ENCODE measurements at regions not wholly inside any gene's neighbourhood (a gene's known extent, or its start where the extent isn't known, plus 50 kb on each side); places are given as distances from the start of the nearest gene placed in this dataset.

DNA sequence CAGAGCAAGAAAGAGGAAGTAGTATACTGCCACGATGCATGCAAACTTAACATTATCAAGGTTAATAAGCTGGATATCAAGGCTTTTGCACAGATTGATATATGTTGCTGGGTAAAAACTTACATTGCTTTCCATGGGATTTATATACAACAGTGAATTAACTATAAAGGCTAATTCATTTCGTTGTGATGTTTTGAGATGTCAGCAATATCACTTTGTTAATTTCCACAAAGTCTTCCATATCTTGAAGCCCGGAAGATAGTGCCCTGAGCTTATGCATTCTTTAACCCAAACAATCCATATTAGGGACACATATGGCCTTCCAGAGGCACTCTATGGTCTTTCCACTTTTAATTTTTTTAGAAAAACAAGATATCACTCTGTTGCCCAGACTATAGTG lies 603.5 kb downstream of the MAFB start:
- H3K27me3 ChIP-seq (ENCODE audit: low read depth, low read length), result no peaks in the 10 kb centered on the region; the same call in 1 of the 2 replicates
- no peak overlapping the region for H3K4me2 ChIP-seq (ENCODE audit: low read length)
- H3K79me2 ChIP-seq (ENCODE audit: low read length), result no peaks in the 10 kb centered on the region
- no peak overlapping the region for H3K4me3 ChIP-seq (ENCODE audit: low read length)
- no peak overlapping the region for H3K27ac ChIP-seq (ENCODE audit: low read length)
- no peak overlapping the region for H3K9ac ChIP-seq (ENCODE audit: low read length)
- H3K36me3 ChIP-seq (replicated peaks; ENCODE audit: low read depth, low read length), result no peaks in the 10 kb centered on the region
- TF ChIP-seq, protein P1, sequence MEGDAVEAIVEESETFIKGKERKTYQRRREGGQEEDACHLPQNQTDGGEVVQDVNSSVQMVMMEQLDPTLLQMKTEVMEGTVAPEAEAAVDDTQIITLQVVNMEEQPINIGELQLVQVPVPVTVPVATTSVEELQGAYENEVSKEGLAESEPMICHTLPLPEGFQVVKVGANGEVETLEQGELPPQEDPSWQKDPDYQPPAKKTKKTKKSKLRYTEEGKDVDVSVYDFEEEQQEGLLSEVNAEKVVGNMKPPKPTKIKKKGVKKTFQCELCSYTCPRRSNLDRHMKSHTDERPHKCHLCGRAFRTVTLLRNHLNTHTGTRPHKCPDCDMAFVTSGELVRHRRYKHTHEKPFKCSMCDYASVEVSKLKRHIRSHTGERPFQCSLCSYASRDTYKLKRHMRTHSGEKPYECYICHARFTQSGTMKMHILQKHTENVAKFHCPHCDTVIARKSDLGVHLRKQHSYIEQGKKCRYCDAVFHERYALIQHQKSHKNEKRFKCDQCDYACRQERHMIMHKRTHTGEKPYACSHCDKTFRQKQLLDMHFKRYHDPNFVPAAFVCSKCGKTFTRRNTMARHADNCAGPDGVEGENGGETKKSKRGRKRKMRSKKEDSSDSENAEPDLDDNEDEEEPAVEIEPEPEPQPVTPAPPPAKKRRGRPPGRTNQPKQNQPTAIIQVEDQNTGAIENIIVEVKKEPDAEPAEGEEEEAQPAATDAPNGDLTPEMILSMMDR (IDR thresholded peaks at IDR 0.05; ENCODE audit: low read depth, low read length), result no peak
- TF ChIP-seq EZH2phosphoT487 (IDR thresholded peaks at IDR 0.05; ENCODE audit: low read depth), result no peak
- H2AFZ ChIP-seq (ENCODE audit: low read depth, low read length), result no peak overlapping the region
- H3K4me1 ChIP-seq (ENCODE audit: low read length), result no peaks in the 10 kb centered on the region
- H3K9me3 ChIP-seq (ENCODE audit: insufficient read depth, low read length), result no peaks in the 10 kb centered on the region
- H4K20me1 ChIP-seq (ENCODE audit: insufficient read depth, low read length), result no peaks in the 10 kb centered on the region

DNA sequence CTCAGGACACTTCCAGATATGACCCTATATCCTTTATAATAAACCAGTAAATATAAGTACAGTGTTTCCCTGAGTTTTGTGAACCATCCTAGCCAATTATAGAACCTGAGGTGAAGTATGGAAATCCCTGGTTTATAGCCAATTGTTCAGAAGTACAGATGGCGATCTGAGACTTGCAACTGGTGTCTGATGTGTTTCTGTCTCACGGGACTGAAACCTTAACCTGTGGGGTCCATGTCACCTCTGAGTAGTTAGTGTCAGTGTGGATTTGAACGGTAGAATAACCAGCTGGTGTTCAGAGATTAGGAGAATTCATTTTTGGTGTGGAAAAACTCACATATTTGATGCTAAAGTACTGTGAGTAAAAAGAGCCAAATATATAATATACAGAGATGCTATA lies 606.6 kb downstream of the MAFB start:
- Histone ChIP-seq H3K79me2 (ENCODE audit: low read length) (no peaks in the 10 kb centered on the region), H3K36me3 (replicated peaks; ENCODE audit: low read depth, low read length) (no peaks in the 10 kb centered on the region), H3K27me3 (ENCODE audit: low read depth, low read length) (no peaks in the 10 kb centered on the region), H2AFZ (ENCODE audit: low read depth, low read length) (no peak overlapping the region), H3K4me3 (ENCODE audit: low read length) (no peak overlapping the region), H3K4me1 (ENCODE audit: low read length) (no peaks in the 10 kb centered on the region), H3K9me3 (ENCODE audit: insufficient read depth, low read length) (no peaks in the 10 kb centered on the region), H3K9ac (ENCODE audit: low read length) (no peak overlapping the region), H4K20me1 (ENCODE audit: insufficient read depth, low read length) (no peaks in the 10 kb centered on the region), H3K4me2 (ENCODE audit: low read length) (no peak overlapping the region), H3K27ac (ENCODE audit: low read length) (no peak overlapping the region)
- no peak for TF ChIP-seq EZH2phosphoT487 (IDR thresholded peaks at IDR 0.05; ENCODE audit: low read depth)
- TF ChIP-seq, protein P1 (IDR thresholded peaks at IDR 0.05; ENCODE audit: low read depth, low read length), result no peak

DNA sequence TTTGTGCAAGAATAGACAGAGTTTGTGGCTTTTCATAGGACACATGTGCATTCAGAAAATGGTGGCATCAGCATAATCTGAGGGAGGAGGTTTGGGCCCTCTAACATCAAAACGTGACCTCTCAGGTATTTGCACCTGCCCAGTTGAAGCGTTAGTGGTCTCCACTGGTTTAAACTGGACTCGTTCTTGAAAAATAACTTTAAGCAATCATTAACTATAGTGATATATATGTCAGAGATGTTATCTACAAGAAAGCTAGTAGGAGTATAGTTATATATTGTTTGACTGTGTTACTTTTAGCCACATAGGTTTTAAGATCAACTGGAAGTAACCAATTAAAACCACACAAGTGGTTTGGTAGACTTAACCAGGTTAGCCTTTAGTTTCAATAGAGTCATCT lies 607.4 kb downstream of the MAFB start:
- TF ChIP-seq, protein P1 (IDR thresholded peaks at IDR 0.05; ENCODE audit: low read depth, low read length), result no peak
- no peak for TF ChIP-seq EZH2phosphoT487 (IDR thresholded peaks at IDR 0.05; ENCODE audit: low read depth)
- no peaks in the 10 kb centered on the region for H3K36me3 ChIP-seq (replicated peaks; ENCODE audit: low read depth, low read length)
- H3K4me1 ChIP-seq (ENCODE audit: low read length), result no peaks in the 10 kb centered on the region
- no peaks in the 10 kb centered on the region for H3K79me2 ChIP-seq (ENCODE audit: low read length)
- H3K9me3 ChIP-seq (ENCODE audit: insufficient read depth, low read length), result no peaks in the 10 kb centered on the region
- no peak overlapping the region for H3K4me2 ChIP-seq (ENCODE audit: low read length)
- H4K20me1 ChIP-seq (ENCODE audit: insufficient read depth, low read length), result no peaks in the 10 kb centered on the region
- H3K27me3 ChIP-seq (ENCODE audit: low read depth, low read length), result no peaks in the 10 kb centered on the region
- no peak overlapping the region for H2AFZ ChIP-seq (ENCODE audit: low read depth, low read length)
- no peak overlapping the region for H3K27ac ChIP-seq (ENCODE audit: low read length)
- H3K4me3 ChIP-seq (ENCODE audit: low read length), result no peak overlapping the region
- no peak overlapping the region for H3K9ac ChIP-seq (ENCODE audit: low read length)

DNA sequence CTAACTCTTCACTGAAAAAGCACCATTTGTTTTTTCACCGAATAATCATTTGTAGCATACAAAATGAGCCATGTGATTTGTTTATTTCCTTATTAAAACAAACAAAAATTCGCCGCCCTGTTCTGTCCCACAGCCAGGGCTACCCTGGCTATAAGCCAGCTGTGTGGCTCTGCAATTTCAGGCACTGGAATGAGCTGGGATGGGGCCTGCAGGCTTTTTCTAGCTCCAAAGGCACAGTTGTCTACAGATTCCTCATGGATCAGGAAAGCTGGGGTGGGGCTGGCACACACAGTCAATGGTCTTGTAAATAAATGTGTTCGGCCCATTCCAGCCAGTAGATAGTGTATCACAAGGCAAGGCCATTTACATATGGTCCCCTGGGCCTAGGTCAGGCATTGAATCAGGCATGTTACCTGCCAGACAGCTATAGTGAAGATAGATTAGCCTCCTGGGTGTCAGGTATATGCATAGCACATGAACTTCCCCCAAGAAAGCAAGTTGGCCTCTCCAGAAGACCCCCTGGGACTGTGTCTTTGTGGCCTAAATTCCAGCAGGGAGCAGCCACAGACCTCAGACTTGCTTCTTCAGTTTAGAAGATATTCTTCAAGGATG lies 608.9 kb downstream of the MAFB start:
- H3K4me3 ChIP-seq (ENCODE audit: low read length), result no peak overlapping the region
- no peaks in the 10 kb centered on the region for H3K27me3 ChIP-seq (ENCODE audit: low read depth, low read length)
- no peak overlapping the region for H3K9ac ChIP-seq (ENCODE audit: low read length)
- no peaks in the 10 kb centered on the region for H3K9me3 ChIP-seq (ENCODE audit: insufficient read depth, low read length)
- H3K4me1 ChIP-seq (ENCODE audit: low read length), result no peaks in the 10 kb centered on the region
- no peak overlapping the region for H3K27ac ChIP-seq (ENCODE audit: low read length)
- no peaks in the 10 kb centered on the region for H3K79me2 ChIP-seq (ENCODE audit: low read length)
- TF ChIP-seq, protein P1 (IDR thresholded peaks at IDR 0.05; ENCODE audit: low read depth, low read length), result no peak
- TF ChIP-seq EZH2phosphoT487 (IDR thresholded peaks at IDR 0.05; ENCODE audit: low read depth), result no peak
- H3K4me2 ChIP-seq (ENCODE audit: low read length), result no peak overlapping the region
- H2AFZ ChIP-seq (ENCODE audit: low read depth, low read length), result no peak overlapping the region
- H4K20me1 ChIP-seq (ENCODE audit: insufficient read depth, low read length), result no peaks in the 10 kb centered on the region
- H3K36me3 ChIP-seq (replicated peaks; ENCODE audit: low read depth, low read length), result no peaks in the 10 kb centered on the region
